ENCODE measurements at regions not wholly inside any gene's neighbourhood (a gene's known extent, or its start where the extent isn't known, plus 50 kb on each side); places are given as distances from the start of the nearest gene placed in this dataset.

DNA sequence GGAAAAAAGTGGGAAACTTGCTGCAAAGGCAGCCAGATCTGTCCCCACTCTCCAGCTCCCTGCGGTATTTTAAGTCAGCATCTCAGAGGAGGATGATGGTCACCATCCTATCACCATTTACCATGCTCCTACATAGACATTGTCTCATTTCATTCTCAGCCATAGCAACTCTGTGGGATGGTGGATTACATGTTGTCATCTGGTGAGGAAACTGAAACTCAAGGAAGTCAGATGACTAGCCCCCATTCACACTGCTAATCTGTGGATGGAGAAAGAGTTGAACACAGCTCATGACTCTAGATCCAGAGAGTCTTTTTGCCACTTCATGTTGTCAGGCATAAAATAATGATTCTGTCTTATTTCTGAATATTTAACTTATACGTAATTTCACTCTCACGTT, 323.5 kb downstream of the PTTG2 start:
- BruUV-seq (replicated peaks), result no TSS peak

DNA sequence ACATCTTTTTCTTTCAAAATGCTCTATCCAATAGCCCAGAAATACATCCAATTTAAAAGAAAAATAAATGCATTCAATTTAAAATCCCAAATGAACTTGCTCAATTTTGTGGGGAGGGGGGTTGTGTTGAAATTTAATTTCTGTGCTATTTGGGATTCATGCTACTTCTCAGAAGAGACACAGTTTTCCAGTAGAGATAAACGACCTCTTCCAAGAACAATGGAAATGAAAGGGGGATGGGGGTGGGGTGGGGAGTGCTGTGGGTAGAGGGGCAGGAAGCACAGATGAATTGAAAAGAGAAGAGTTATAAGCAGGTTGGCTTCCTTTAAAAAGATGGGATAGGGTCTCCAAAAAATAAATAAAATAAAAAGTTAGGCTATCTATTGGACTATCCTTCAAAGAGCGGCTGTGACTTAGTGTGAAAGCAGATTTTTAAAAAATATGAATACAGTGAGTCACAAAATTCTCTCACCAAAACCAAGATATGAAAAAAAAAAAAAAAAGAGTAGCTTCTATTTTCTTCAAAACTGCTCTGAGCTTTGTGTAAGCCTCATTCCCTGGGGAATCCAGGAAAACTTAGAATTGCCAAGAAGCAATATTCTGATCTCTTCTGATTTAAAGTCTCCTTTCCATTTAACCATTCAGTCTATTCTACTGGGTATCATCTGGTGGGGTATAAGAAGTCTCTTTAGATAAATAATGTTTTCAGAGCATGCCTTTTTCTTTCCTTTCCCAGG, 324.3 kb downstream of the PTTG2 start:
- no peaks in the 10 kb centered on the region for H3K9me3 ChIP-seq (ENCODE audit: control insufficient read depth in 1 of 2, insufficient read depth in 1 of 2, low read depth in 1 of 2, low read length in 2 of 2)
- H3K79me2 ChIP-seq (ENCODE audit: insufficient read depth, low read length), result no peaks in the 10 kb centered on the region
- no peak overlapping the region for H3K4me2 ChIP-seq (ENCODE audit: low read length)
- BruUV-seq (replicated peaks), result no TSS peak
- H3K4me1 ChIP-seq (ENCODE audit: control insufficient read depth in 1 of 2, insufficient read depth in 2 of 2, low read length in 2 of 2), result peaks cover 2 to 7% of the 10 kb centered on the region in 2 experiments; a peak in 2 of 4 replicates
- POLR2A ChIA-PET, result no interaction called here
- H2AFZ ChIP-seq (ENCODE audit: low read depth, low read length, poor library complexity, severe bottlenecking), result no peak overlapping the region
- RAD21 ChIA-PET (ENCODE audit: low non-redundant PET in 1 of 2, low total read pairs in 2 of 2, uncharacterized antibody in 2 of 2, unreplicated experiment in 2 of 2), result no interaction called here
- no peak overlapping the region for H3K27ac ChIP-seq (ENCODE audit: low read depth, low read length)
- intact Hi-C loops (cut with micrococcal nuclease), result no loop called here
- no peak overlapping the region for H3K9ac ChIP-seq (ENCODE audit: low read length)
- no peaks in the 10 kb centered on the region for H3K9me2 ChIP-seq (ENCODE audit: insufficient read depth)
- no peaks in the 10 kb centered on the region for H3K27me3 ChIP-seq (ENCODE audit: insufficient read depth, low read length)
- no peaks in the 10 kb centered on the region for H4K20me1 ChIP-seq (ENCODE audit: insufficient read depth)
- CTCF ChIA-PET, result no interaction called here
- ATAC-seq (no peak), DNase-seq (ENCODE audit: low read depth, low spot score) (no peak)
- no peaks in the 10 kb centered on the region for H3K36me3 ChIP-seq (ENCODE audit: control insufficient read depth in 1 of 2, insufficient read depth in 2 of 2, low read length in 2 of 2)
- no peak overlapping the region for H3K4me3 ChIP-seq (replicated peaks in 1 of 2; ENCODE audit: low read depth in 1 of 2, low read length in 2 of 2)
- TF ChIP-seq EZH2 (IDR thresholded peaks at IDR 0.05), result no peak
- TF ChIP-seq, protein P1, sequence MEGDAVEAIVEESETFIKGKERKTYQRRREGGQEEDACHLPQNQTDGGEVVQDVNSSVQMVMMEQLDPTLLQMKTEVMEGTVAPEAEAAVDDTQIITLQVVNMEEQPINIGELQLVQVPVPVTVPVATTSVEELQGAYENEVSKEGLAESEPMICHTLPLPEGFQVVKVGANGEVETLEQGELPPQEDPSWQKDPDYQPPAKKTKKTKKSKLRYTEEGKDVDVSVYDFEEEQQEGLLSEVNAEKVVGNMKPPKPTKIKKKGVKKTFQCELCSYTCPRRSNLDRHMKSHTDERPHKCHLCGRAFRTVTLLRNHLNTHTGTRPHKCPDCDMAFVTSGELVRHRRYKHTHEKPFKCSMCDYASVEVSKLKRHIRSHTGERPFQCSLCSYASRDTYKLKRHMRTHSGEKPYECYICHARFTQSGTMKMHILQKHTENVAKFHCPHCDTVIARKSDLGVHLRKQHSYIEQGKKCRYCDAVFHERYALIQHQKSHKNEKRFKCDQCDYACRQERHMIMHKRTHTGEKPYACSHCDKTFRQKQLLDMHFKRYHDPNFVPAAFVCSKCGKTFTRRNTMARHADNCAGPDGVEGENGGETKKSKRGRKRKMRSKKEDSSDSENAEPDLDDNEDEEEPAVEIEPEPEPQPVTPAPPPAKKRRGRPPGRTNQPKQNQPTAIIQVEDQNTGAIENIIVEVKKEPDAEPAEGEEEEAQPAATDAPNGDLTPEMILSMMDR (IDR thresholded peaks at IDR 0.05 in 2 of 3, conservative IDR thresholded peaks at IDR 0.05 in 1 of 3; ENCODE audit: borderline replicate concordance in 1 of 3, insufficient read depth in 1 of 3, low read depth in 2 of 3, low read length in 2 of 3), result no peak
- no peak for TF ChIP-seq POLR2AphosphoS5 (IDR thresholded peaks at IDR 0.05; ENCODE audit: low read depth, low read length)
- no peak for TF ChIP-seq CEBPB (IDR thresholded peaks at IDR 0.05; ENCODE audit: low read depth)
- TF ChIP-seq TCF7L2 (IDR thresholded peaks at IDR 0.05; ENCODE audit: borderline replicate concordance, extremely low read depth, insufficient read depth, insufficient read length), result no peak
- TF ChIP-seq ZNF274 (IDR thresholded peaks at IDR 0.05; ENCODE audit: low read depth, low read length), result no peak
- no peak for TF ChIP-seq POLR2A (IDR thresholded peaks at IDR 0.05; ENCODE audit: borderline replicate concordance, extremely low read depth, insufficient read depth, insufficient read length)
- no peak for TF ChIP-seq RAD21 (IDR thresholded peaks at IDR 0.05; ENCODE audit: low read depth)
- no peak for TF ChIP-seq SRF (IDR thresholded peaks at IDR 0.05; ENCODE audit: low read depth)
- TF ChIP-seq, protein P2, sequence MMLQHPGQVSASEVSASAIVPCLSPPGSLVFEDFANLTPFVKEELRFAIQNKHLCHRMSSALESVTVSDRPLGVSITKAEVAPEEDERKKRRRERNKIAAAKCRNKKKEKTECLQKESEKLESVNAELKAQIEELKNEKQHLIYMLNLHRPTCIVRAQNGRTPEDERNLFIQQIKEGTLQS (IDR thresholded peaks at IDR 0.05), result no peak
- TF ChIP-seq, protein P3, sequence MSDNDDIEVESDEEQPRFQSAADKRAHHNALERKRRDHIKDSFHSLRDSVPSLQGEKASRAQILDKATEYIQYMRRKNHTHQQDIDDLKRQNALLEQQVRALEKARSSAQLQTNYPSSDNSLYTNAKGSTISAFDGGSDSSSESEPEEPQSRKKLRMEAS (IDR thresholded peaks at IDR 0.05), result no peak
- no peak for TF ChIP-seq EGR1 (IDR thresholded peaks at IDR 0.05; ENCODE audit: low read depth)
- TF ChIP-seq SP1 (IDR thresholded peaks at IDR 0.05; ENCODE audit: low read depth), result no peak
- TF ChIP-seq YY1 (IDR thresholded peaks at IDR 0.05; ENCODE audit: extremely low read depth, insufficient replicate concordance, low read depth, low read length), result no peak

More for the DNA sequence above, 323.5 kb downstream of the PTTG2 start:
- Histone ChIP-seq H3K27me3 (ENCODE audit: insufficient read depth, low read length) (no peaks in the 10 kb centered on the region), H3K9me2 (ENCODE audit: insufficient read depth) (no peaks in the 10 kb centered on the region), H3K36me3 (ENCODE audit: control insufficient read depth in 1 of 2, insufficient read depth in 2 of 2, low read length in 2 of 2) (no peaks in the 10 kb centered on the region), H3K4me3 (replicated peaks in 1 of 2; ENCODE audit: low read depth in 1 of 2, low read length in 2 of 2) (no peak overlapping the region), H3K9ac (ENCODE audit: low read length) (no peak overlapping the region), H3K9me3 (ENCODE audit: control insufficient read depth in 1 of 2, insufficient read depth in 1 of 2, low read depth in 1 of 2, low read length in 2 of 2) (no peaks in the 10 kb centered on the region), H3K4me1 (ENCODE audit: control insufficient read depth in 1 of 2, insufficient read depth in 2 of 2, low read length in 2 of 2) (peaks cover 4 to 10% of the 10 kb centered on the region in 2 experiments; a peak in 2 of 4 replicates), H3K79me2 (ENCODE audit: insufficient read depth, low read length) (no peaks in the 10 kb centered on the region), H4K20me1 (ENCODE audit: insufficient read depth) (no peaks in the 10 kb centered on the region), H2AFZ (ENCODE audit: low read depth, low read length, poor library complexity, severe bottlenecking) (no peak overlapping the region), H3K4me2 (ENCODE audit: low read length) (no peak overlapping the region), H3K27ac (ENCODE audit: low read depth, low read length) (no peak overlapping the region)
- ChIA-PET POLR2A (interaction anchor here (1.0 kb wide), 1 partner anchor 8 kb away, joined by 3 read pairs; no protein-coding TSS in a partner anchor), CTCF (no interaction called here), RAD21 (ENCODE audit: low non-redundant PET in 1 of 2, low total read pairs in 2 of 2, uncharacterized antibody in 2 of 2, unreplicated experiment in 2 of 2) (no interaction called here)
- ATAC-seq (no peak), DNase-seq (ENCODE audit: low read depth, low spot score) (no peak)
- intact Hi-C loops (cut with micrococcal nuclease), result no loop called here
- TF ChIP-seq, protein P4, sequence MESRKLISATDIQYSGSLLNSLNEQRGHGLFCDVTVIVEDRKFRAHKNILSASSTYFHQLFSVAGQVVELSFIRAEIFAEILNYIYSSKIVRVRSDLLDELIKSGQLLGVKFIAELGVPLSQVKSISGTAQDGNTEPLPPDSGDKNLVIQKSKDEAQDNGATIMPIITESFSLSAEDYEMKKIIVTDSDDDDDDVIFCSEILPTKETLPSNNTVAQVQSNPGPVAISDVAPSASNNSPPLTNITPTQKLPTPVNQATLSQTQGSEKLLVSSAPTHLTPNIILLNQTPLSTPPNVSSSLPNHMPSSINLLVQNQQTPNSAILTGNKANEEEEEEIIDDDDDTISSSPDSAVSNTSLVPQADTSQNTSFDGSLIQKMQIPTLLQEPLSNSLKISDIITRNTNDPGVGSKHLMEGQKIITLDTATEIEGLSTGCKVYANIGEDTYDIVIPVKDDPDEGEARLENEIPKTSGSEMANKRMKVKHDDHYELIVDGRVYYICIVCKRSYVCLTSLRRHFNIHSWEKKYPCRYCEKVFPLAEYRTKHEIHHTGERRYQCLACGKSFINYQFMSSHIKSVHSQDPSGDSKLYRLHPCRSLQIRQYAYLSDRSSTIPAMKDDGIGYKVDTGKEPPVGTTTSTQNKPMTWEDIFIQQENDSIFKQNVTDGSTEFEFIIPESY (IDR thresholded peaks at IDR 0.05; ENCODE audit: extremely low read depth, insufficient replicate concordance, low read length), result no peak
- no peak for TF ChIP-seq CBX3 (IDR thresholded peaks at IDR 0.05; ENCODE audit: low read depth)
